ENCODE measurements at regions not wholly inside any gene's neighbourhood (a gene's known extent, or its start where the extent isn't known, plus 50 kb on each side); places are given as distances from the start of the nearest gene placed in this dataset.

GRCh38 chr9:135179976-135180375, 92.5 kb downstream of the OLFM1 start:
- H3K36me3 ChIP-seq (replicated peaks in 1 of 2; ENCODE audit: control extremely low read depth in 1 of 2, control insufficient read depth in 1 of 2, extremely low read depth in 1 of 2, insufficient read depth in 2 of 2, low read length in 1 of 2) = no peaks in the 10 kb centered on the region
- Mint-ChIP-seq H3K9me3 (ENCODE audit: insufficient read depth) (no peaks in the 10 kb centered on the region), H3K4me1 (no peaks in the 10 kb centered on the region), H3K27me3 (no peaks in the 10 kb centered on the region), H3K27ac (no peak overlapping the region), H3K4me3 (no peak overlapping the region)
- no peak overlapping the region for H3K27ac ChIP-seq (ENCODE audit: low read length in 2 of 2)
- 74% methylated on average over 9 of the region's 9 CpGs for WGBS (ENCODE audit: insufficient coverage)
- no peak overlapping the region for H3K4me3 ChIP-seq (ENCODE audit: control extremely low read depth in 1 of 5, extremely low read depth in 1 of 5, insufficient read depth in 1 of 5, low read depth in 2 of 5, low read length in 4 of 5)
- no peaks in the 10 kb centered on the region for H3K4me1 ChIP-seq (ENCODE audit: control insufficient read depth in 2 of 2, insufficient read depth in 2 of 2, low read length in 2 of 2)
- TF ChIP-seq CTCF (IDR thresholded peaks at IDR 0.05) = no peak
- TF ChIP-seq EZH2 (IDR thresholded peaks at IDR 0.05; ENCODE audit: borderline replicate concordance, insufficient read depth, low read depth, low read length, poor library complexity, severe bottlenecking) = no peak
- DNase-seq (no peak), ATAC-seq (ENCODE audit: low read depth) (no peak)
- ChIA-PET POLR2A (no interaction called here), CTCF (no interaction called here)
- H3K9ac ChIP-seq (ENCODE audit: low read length) = no peak overlapping the region
- intact Hi-C loops (cut with micrococcal nuclease) = no loop called here
- H3K4me2 ChIP-seq (replicated peaks; ENCODE audit: low read depth, low read length, poor library complexity, severe bottlenecking) = no peak overlapping the region
- H3K79me2 ChIP-seq (ENCODE audit: control insufficient read depth, insufficient read depth, low read length) = no peaks in the 10 kb centered on the region
- H2AFZ ChIP-seq (ENCODE audit: insufficient read depth, low read depth, low read length, poor library complexity, severe bottlenecking) = no peak overlapping the region
- no peaks in the 10 kb centered on the region for H3K27me3 ChIP-seq (replicated peaks in 1 of 4; ENCODE audit: control extremely low read depth in 1 of 4, control insufficient read depth in 3 of 4, insufficient read depth in 4 of 4, low read length in 3 of 4)
- H4K20me1 ChIP-seq (ENCODE audit: control insufficient read depth, insufficient read depth, low read length, poor library complexity, severe bottlenecking) = no peaks in the 10 kb centered on the region
- no peaks in the 10 kb centered on the region for H3K9me3 ChIP-seq (ENCODE audit: control extremely low read depth in 1 of 3, control insufficient read depth in 2 of 3, insufficient read depth in 1 of 3, low read length in 2 of 3)

GRCh38 chr9:135180586-135180985, 93.1 kb downstream of the OLFM1 start:
- 89% methylated on average over 4 of the region's 4 CpGs for WGBS (ENCODE audit: insufficient coverage)
- CTCF ChIA-PET = no interaction called here

More at GRCh38 chr9:135180586-135180985, 93.1 kb downstream of the OLFM1 start:
- Mint-ChIP-seq H3K27me3 (no peaks in the 10 kb centered on the region), H3K9me3 (ENCODE audit: insufficient read depth) (no peaks in the 10 kb centered on the region), H3K4me3 (no peak overlapping the region), H3K4me1 (no peaks in the 10 kb centered on the region), H3K27ac (no peak overlapping the region)
- no peak overlapping the region for H3K4me3 ChIP-seq (ENCODE audit: control extremely low read depth in 1 of 5, extremely low read depth in 1 of 5, insufficient read depth in 1 of 5, low read depth in 2 of 5, low read length in 4 of 5)
- H4K20me1 ChIP-seq (ENCODE audit: control insufficient read depth, insufficient read depth, low read length, poor library complexity, severe bottlenecking) = no peaks in the 10 kb centered on the region
- no peaks in the 10 kb centered on the region for H3K27me3 ChIP-seq (replicated peaks in 1 of 4; ENCODE audit: control extremely low read depth in 1 of 4, control insufficient read depth in 3 of 4, insufficient read depth in 4 of 4, low read length in 3 of 4)
- no peak overlapping the region for H3K9ac ChIP-seq (ENCODE audit: low read length)
- H3K9me3 ChIP-seq (ENCODE audit: control extremely low read depth in 1 of 3, control insufficient read depth in 2 of 3, insufficient read depth in 1 of 3, low read length in 2 of 3) = peaks cover 0 to 2% (median 0%) of the 10 kb centered on the region in 3 donors
- no peak for DNase-seq
- H3K36me3 ChIP-seq (replicated peaks in 1 of 2; ENCODE audit: control extremely low read depth in 1 of 2, control insufficient read depth in 1 of 2, extremely low read depth in 1 of 2, insufficient read depth in 2 of 2, low read length in 1 of 2) = no peaks in the 10 kb centered on the region
- H3K4me2 ChIP-seq (replicated peaks; ENCODE audit: low read depth, low read length, poor library complexity, severe bottlenecking) = no peak overlapping the region
- no peak overlapping the region for H3K27ac ChIP-seq (ENCODE audit: low read length in 2 of 2)
- ATAC-seq (ENCODE audit: low read depth) = no peak
- no peak overlapping the region for H2AFZ ChIP-seq (ENCODE audit: insufficient read depth, low read depth, low read length, poor library complexity, severe bottlenecking)
- TF ChIP-seq EZH2 (IDR thresholded peaks at IDR 0.05; ENCODE audit: borderline replicate concordance, insufficient read depth, low read depth, low read length, poor library complexity, severe bottlenecking) = no peak
- no peak for TF ChIP-seq CTCF (IDR thresholded peaks at IDR 0.05)
- no peaks in the 10 kb centered on the region for H3K79me2 ChIP-seq (ENCODE audit: control insufficient read depth, insufficient read depth, low read length)
- H3K4me1 ChIP-seq (ENCODE audit: control insufficient read depth in 2 of 2, insufficient read depth in 2 of 2, low read length in 2 of 2) = no peaks in the 10 kb centered on the region
- intact Hi-C loops (cut with micrococcal nuclease) = no loop called here
- POLR2A ChIA-PET = no interaction called here
